ENCODE measurements at regions not wholly inside any gene's neighbourhood (a gene's known extent, or its start where the extent isn't known, plus 50 kb on each side); places are given as distances from the start of the nearest gene placed in this dataset.

GRCh38 chr5:41629897-41630296 is 119.5 kb upstream of the PLCXD3 start:
- Histone ChIP-seq H3K4me3 (replicated peaks; ENCODE audit: low read depth, low read length) (no peak overlapping the region), H3K27me3 (replicated peaks; ENCODE audit: control insufficient read depth, insufficient read depth, low read length) (no peaks in the 10 kb centered on the region), H3K36me3 (ENCODE audit: control insufficient read depth, insufficient read depth, low read length) (no peaks in the 10 kb centered on the region)
- DNase-seq (ENCODE audit: extremely low read depth, insufficient read length), result no peak
- TF ChIP-seq, protein P1, sequence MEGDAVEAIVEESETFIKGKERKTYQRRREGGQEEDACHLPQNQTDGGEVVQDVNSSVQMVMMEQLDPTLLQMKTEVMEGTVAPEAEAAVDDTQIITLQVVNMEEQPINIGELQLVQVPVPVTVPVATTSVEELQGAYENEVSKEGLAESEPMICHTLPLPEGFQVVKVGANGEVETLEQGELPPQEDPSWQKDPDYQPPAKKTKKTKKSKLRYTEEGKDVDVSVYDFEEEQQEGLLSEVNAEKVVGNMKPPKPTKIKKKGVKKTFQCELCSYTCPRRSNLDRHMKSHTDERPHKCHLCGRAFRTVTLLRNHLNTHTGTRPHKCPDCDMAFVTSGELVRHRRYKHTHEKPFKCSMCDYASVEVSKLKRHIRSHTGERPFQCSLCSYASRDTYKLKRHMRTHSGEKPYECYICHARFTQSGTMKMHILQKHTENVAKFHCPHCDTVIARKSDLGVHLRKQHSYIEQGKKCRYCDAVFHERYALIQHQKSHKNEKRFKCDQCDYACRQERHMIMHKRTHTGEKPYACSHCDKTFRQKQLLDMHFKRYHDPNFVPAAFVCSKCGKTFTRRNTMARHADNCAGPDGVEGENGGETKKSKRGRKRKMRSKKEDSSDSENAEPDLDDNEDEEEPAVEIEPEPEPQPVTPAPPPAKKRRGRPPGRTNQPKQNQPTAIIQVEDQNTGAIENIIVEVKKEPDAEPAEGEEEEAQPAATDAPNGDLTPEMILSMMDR (IDR thresholded peaks at IDR 0.05; ENCODE audit: insufficient read depth, low read length, poor library complexity, severe bottlenecking), result no peak

DNA sequence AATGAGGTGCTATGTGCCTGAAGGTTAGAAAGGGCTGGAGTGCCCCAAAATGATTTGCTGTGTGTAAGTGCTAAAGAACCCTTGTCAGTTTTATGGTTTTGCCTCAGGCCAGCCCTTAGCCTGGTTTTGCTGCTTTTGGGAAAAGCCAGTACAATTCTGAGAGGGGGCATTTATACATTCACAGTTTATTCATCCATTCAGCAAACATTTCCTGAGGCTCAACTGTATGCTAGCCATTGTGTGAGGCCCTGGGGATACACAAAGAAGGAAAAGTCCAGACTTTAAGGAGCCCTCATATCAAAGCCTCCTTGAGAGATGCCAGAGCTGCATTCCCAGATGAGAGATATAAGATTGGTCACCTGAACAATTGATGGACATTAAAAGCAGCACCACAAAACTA is 115.2 kb upstream of the PLCXD3 start:
- H3K4me3 ChIP-seq (replicated peaks; ENCODE audit: low read depth, low read length), result no peak overlapping the region
- DNase-seq (ENCODE audit: extremely low read depth, insufficient read length), result no peak
- TF ChIP-seq, protein P1 (IDR thresholded peaks at IDR 0.05; ENCODE audit: insufficient read depth, low read length, poor library complexity, severe bottlenecking), result no peak
- H3K36me3 ChIP-seq (ENCODE audit: control insufficient read depth, insufficient read depth, low read length), result no peaks in the 10 kb centered on the region
- no peaks in the 10 kb centered on the region for H3K27me3 ChIP-seq (replicated peaks; ENCODE audit: control insufficient read depth, insufficient read depth, low read length)

GRCh38 chr5:41621420-41621819 is 111.0 kb upstream of the PLCXD3 start:
- no peaks in the 10 kb centered on the region for H3K36me3 ChIP-seq (ENCODE audit: control insufficient read depth, insufficient read depth, low read length)
- TF ChIP-seq, protein P1 (IDR thresholded peaks at IDR 0.05; ENCODE audit: insufficient read depth, low read length, poor library complexity, severe bottlenecking), result no peak
- DNase-seq (ENCODE audit: extremely low read depth, insufficient read length), result no peak
- no peak overlapping the region for H3K4me3 ChIP-seq (replicated peaks; ENCODE audit: low read depth, low read length)
- H3K27me3 ChIP-seq (replicated peaks; ENCODE audit: control insufficient read depth, insufficient read depth, low read length), result no peaks in the 10 kb centered on the region

DNA sequence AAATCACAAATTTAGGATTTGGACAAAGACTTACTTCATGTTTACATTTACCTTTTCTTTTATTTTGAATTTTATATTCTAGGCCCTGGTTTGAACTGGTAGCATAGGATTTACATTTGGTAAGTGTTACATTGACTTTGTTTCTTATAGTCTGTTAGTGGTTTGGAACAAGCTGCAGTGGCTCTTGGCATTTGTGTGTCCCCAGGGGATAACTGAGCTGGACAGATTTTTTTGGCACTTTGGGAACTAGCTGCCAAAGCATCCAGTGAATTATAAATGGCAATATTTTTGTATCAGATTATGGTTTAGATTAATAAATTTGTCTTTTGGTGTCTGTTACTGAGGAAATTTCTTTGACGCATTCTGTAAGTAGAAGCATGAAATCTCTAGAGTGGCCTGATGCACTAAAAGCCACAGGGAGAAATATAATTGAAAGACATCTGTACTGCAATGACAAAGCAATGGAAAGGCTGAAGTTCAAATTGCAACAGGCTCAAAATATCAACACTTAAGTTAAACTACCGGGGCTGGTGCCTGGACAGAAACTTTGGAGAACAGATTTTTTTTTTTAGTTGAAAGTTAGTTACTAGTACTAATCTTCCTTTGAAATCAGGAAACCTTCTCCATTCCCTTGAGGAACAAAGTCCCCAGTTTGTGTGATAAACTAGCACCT is 107.6 kb upstream of the PLCXD3 start:
- H3K36me3 ChIP-seq (ENCODE audit: control insufficient read depth, insufficient read depth, low read length), result no peaks in the 10 kb centered on the region
- no peaks in the 10 kb centered on the region for H3K27me3 ChIP-seq (replicated peaks; ENCODE audit: control insufficient read depth, insufficient read depth, low read length)
- H3K4me3 ChIP-seq (replicated peaks; ENCODE audit: low read depth, low read length), result no peak overlapping the region
- no peak for DNase-seq (ENCODE audit: extremely low read depth, insufficient read length)
- TF ChIP-seq, protein P1 (IDR thresholded peaks at IDR 0.05; ENCODE audit: insufficient read depth, low read length, poor library complexity, severe bottlenecking), result no peak

DNA sequence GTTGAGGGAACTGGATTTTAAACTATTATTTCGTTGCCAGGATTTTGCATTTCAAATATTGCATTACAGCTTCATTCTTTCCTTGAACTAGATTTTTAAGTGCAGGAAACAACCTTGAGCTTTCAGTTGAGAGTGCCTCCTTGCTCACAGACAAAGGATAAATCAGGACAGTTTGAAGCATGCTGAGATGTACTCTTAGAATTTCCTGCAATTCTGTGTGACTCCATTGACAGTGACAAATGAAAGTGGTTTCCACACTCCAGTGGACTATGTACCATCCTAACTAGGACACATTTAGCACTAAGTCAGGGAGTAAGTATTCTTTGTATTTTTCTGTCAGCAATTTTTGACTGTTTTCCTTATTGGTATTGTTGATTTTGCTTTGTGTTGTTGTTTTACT is 100.0 kb upstream of the PLCXD3 start:
- DNase-seq (ENCODE audit: extremely low read depth, insufficient read length), result no peak
- no peak overlapping the region for H3K4me3 ChIP-seq (replicated peaks; ENCODE audit: low read depth, low read length)
- TF ChIP-seq, protein P1 (IDR thresholded peaks at IDR 0.05; ENCODE audit: insufficient read depth, low read length, poor library complexity, severe bottlenecking), result no peak

GRCh38 chr5:41600731-41601130 is 90.3 kb upstream of the PLCXD3 start:
- no peak for DNase-seq (ENCODE audit: extremely low read depth, insufficient read length)
- no peak overlapping the region for H3K4me3 ChIP-seq (replicated peaks; ENCODE audit: low read depth, low read length)
- H3K27me3 ChIP-seq (replicated peaks; ENCODE audit: control insufficient read depth, insufficient read depth, low read length), result no peaks in the 10 kb centered on the region
- TF ChIP-seq, protein P1 (IDR thresholded peaks at IDR 0.05; ENCODE audit: insufficient read depth, low read length, poor library complexity, severe bottlenecking), result no peak
- H3K36me3 ChIP-seq (ENCODE audit: control insufficient read depth, insufficient read depth, low read length), result no peaks in the 10 kb centered on the region

More for the DNA sequence above, 100.0 kb upstream of the PLCXD3 start:
- Histone ChIP-seq H3K36me3 (ENCODE audit: control insufficient read depth, insufficient read depth, low read length) (no peaks in the 10 kb centered on the region), H3K27me3 (replicated peaks; ENCODE audit: control insufficient read depth, insufficient read depth, low read length) (no peaks in the 10 kb centered on the region)
